22Rv1 (cell line): ENCODE measurements at regions not wholly inside any gene's neighbourhood (a gene's known extent, or its start where the extent isn't known, plus 50 kb on each side); places are given as distances from the start of the nearest gene placed in this dataset.

Experiments used
- H3K27ac ChIP-seq: fragments of 450-650 bp; 2 replicates; pipeline ENCODE4 v1.5.1; 2017
- ZFX ChIP-seq: fragments of 450-650 bp; IDR thresholded peaks from 2 replicates; pipeline ENCODE4 v1.6.1; 2017; ENCODE audit warnings: antibody characterized with exemption, borderline replicate concordance
- TF ChIP-seq, protein P1 (sequence below): fragments of 450-650 bp; IDR thresholded peaks from 2 replicates; pipeline ENCODE4 v1.5.1; 2017; ENCODE audit warnings: mild to moderate bottlenecking

DNA sequence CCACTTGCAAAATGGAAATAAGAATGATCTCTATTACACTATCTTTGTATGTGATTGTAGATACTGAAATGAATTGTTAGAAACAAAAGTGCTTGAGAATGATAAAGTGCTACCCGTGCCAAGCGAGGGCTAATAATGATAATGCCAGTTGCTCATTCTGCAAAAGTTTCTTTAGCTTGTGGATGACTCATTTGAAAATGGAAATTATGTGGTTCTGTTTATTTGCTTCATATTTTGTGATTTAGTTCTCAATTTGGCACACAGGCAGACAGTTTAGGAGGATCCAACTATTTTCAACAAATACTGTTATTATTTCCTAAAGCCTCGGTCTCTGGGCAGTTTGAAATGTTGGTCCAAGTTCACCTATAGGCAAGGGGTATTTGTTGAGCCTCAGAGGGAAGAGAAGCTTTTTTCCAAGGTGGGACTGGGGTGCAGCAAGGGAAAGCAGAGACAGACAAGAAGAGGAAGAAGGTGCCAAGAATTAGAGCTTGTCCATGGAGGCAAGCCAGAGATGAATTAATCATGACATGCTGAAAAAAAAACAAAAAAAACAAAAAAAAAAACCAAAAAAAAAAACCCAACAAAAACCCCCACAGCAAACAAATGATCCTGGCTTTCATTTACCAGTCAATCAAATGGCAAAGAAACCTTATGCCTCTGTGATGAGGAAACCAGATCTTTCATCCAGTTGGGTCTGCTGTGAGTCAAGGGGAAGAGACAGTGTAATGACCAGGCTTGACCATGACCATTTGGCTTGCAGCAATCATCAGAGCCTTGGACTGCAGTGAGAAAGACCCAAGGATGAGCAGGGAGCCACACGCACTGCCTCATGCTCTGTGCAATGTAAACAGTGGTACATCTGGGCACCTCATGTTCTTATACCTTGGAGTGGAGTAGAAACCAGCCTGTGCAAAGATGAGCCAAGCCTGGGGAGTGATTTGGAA is 285.0 kb upstream of the HABP2 start:
- TF ChIP-seq, protein P1, sequence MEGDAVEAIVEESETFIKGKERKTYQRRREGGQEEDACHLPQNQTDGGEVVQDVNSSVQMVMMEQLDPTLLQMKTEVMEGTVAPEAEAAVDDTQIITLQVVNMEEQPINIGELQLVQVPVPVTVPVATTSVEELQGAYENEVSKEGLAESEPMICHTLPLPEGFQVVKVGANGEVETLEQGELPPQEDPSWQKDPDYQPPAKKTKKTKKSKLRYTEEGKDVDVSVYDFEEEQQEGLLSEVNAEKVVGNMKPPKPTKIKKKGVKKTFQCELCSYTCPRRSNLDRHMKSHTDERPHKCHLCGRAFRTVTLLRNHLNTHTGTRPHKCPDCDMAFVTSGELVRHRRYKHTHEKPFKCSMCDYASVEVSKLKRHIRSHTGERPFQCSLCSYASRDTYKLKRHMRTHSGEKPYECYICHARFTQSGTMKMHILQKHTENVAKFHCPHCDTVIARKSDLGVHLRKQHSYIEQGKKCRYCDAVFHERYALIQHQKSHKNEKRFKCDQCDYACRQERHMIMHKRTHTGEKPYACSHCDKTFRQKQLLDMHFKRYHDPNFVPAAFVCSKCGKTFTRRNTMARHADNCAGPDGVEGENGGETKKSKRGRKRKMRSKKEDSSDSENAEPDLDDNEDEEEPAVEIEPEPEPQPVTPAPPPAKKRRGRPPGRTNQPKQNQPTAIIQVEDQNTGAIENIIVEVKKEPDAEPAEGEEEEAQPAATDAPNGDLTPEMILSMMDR = no peak

DNA sequence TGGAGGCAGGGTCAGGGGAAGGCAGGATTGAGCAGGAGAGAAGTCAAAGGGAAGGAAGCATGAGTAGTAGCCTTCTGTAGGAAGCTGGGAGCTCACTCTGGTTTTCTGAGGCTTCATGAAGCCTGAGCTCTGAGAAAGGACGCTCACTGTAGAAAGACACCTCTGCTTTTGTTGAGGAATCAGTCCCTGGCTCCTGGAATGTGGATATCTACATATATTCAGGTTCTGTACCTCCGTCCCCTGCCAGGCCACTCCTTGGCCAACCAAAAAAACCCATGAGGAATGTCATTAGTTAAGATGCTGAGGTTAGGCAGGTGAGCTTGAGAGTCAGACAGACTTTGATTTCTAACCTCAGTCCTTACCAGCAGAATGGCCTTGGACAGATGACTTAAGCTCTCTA is 283.5 kb upstream of the HABP2 start:
- TF ChIP-seq ZFX = no peak
- TF ChIP-seq, protein P1 = no peak
- no peak overlapping the region for H3K27ac ChIP-seq

More for the DNA sequence above, 285.0 kb upstream of the HABP2 start:
- no peak overlapping the region for H3K27ac ChIP-seq

DNA sequence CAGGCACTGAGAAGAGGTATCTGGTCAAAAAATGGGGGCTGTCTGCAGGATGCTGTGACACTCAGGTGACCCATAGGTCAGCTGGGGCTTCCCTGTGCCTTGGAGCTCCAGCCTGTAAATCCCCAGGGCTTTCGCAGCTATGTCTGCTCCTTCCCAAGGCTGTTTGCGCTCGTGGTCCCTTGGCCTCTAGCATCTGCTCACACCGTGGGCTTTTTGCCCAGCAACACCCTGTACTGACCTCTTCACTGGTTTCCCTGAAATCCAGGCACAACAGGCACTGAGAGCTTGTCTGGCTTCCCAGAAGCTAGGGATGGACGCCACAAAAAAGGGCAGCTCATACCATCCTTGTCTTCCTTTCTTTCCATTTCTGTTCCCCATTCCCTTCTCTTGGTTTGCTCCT is 280.3 kb upstream of the HABP2 start:
- no peak overlapping the region for H3K27ac ChIP-seq
- TF ChIP-seq ZFX = no peak
- TF ChIP-seq, protein P1 = no peak

DNA sequence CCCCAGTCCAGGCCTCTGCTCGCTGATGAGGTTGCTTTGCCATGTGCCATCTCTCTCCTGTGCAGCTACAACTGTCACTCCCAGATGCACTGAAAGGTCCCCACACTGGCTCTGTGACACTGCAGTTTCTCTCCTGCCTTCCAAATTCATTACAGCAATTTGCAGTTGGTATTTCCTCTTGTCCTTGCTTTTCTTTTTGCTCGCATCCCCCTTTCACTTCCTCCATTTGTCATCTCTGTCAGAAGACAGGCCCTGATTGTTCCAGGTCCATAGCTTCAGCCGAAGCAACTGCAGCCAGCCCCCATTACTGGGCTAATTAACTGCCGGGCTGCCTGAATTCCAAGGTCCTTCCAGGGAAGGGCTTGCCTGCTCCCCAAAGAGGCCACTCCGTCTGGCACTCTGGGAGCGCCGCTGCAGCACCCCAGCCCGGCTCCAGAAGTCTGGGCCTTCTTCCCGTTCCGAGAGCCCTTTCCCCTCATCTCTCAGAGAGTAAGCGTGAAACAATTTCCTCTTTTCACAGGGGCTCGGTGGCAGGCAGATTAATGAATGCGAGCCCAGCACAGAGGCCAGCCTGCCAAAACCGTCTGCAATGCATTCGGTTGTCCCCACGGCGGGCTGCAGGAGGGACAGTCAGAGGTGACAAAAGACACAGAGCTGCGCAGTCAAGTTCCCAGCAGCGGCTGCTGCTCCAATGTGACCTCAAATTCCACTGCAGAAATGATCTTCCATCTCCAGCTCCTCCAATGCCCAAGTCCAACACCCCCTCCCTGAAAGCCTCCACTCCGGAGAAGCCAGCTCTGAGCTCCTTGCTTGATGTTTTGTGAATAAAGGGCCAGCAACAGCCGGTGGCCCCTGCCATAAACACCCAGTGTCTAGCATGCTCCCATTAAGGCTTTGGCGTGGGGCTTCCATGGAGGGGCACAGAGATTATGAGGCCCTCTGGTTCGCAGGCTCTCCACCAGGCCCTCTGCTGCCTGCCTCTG is 279.4 kb upstream of the HABP2 start:
- no peak overlapping the region for H3K27ac ChIP-seq
- TF ChIP-seq ZFX = no peak
- TF ChIP-seq, protein P1 = no peak

DNA sequence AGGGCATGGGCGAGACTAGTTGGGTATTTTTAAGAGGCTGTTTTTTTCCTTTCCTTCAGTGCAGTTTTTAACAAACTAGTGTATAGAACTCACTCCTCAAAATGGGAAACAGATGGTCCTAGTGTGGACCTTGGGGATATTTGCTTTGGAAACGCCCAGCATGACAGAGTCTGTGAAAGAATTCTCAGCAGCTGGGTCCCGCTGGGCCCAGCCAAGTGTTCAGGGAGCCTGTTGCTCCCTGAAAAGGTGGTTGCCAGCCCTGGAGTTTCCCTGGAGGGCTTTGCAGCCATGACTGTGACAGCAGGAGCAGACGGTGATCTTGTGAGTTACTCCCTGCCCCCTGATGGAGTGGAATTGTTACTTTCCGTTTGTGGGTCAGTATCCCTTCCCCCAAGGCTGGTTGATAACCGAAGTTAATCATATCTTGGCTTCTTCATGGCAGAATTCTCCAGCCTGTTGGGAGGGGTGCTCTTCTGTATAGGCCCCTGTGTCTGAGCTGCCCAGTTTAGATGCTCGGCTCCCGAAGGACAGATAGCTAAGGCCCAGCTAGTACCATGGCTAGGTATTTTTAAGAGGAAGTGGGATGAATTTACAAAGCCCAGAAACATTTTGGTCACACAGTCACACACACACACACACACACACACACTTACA is 278.6 kb upstream of the HABP2 start:
- TF ChIP-seq, protein P1 = no peak
- no peak for TF ChIP-seq ZFX
- no peak overlapping the region for H3K27ac ChIP-seq

DNA sequence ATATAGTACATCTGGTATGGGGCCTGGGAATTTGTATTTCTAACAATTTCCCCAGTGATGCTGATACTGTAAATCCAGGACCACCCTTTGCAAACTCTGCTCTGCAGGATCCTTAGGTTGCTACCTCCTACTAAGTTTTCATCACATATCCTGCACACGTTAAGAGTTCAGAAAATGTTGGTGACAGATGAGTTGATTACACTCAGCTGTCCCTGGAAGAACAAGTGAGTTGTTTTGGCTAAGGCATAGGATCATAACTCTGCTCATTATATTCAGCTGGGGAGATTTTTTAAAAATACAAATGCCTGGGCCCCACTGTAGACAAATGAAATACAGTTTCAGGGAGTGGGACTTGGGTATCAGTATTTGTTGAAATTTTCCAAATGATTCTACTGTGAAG is 274.6 kb upstream of the HABP2 start:
- TF ChIP-seq ZFX = no peak
- TF ChIP-seq, protein P1 = no peak
- no peak overlapping the region for H3K27ac ChIP-seq
